GM19238 (cell line): ENCODE measurements at regions not wholly inside any gene's neighbourhood (a gene's known extent, or its start where the extent isn't known, plus 50 kb on each side); places are given as distances from the start of the nearest gene placed in this dataset.
A peak's percentile ranks its signal among the peaks of the same experiment; 100 is the strongest.

Experiments used
- DNase-seq: peaks from one replicate; pipeline ENCODE4 v3.0.0; 2011; ENCODE audit warnings: low spot score; ENCODE audit not compliant: insufficient read length

DNA sequence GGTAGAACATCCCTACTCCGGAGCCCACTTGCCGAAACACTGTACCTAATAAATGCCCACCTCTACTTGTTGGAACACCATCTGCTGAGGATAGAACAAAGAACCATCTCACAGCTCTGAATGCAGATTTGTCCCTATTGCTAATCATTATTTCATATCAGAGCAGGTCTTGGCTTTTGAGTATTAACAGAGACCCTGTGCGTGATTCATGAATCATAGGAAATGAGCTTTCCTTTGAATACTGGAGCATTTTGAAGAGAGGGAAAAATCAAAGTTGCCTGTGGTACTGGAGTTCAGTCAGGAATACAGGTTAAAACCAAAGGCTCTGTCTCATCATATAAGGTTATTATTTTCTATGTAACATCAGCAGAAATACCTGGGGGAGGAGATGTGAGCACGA is 1132.3 kb downstream of the XPNPEP1 start:
- no peak for DNase-seq

DNA sequence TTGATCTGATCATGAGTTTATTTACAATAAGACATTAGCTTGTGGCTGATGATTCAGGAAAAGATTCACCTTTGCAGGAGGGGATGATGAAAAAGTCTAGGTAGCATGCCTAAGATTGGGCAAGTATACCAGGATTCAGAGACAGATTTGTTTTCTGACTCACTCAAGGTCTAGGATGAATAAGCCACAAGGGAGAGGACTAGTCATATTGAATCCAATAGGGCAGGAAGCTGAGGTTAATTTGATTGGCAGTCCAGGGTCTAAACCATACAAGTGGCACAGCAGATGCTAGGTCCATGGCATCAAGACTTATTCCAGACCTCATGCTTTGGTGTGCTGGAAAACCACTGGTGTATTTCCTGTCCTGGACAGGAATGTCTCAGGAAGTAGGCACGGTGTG is 1133.4 kb downstream of the XPNPEP1 start:
- no peak for DNase-seq

DNA sequence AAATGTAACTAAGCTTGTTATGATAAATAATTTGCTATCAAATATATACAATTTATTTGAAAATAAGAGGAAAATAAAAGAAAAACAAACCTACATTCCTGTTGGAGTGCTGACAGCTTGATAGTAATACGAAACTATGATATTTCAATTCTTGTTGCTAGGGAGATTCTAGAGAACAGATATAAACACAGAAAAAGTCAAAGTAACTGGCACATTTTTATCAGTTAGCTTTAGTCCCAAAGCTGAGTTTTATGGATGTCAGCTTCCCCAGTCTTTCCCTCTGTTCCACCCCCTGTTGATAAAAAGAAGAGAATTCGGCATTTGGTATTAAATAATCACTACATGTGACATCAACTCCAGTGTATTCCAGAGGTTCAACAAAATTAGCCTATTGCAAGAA is 1134.0 kb downstream of the XPNPEP1 start:
- DNase-seq, result no peak

DNA sequence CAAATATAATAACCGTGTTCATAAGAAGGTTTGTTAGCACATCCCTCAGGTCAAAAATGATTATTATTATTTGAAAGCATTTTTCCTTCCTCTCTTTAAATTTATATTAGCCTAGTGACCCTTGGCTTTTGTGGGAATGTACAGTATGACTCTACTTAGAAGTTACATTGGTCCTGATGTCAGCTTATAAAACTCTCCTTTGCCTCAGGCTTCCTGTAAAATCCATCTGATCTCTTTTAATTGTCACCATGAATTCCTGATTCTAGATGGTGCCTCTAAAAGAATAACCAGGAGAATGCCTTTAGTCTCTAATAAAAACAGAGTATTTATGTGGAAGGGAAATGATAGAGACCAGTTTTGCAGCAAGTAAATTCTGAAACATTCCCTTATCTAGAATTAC is 1134.4 kb downstream of the XPNPEP1 start:
- DNase-seq, result no peak

DNA sequence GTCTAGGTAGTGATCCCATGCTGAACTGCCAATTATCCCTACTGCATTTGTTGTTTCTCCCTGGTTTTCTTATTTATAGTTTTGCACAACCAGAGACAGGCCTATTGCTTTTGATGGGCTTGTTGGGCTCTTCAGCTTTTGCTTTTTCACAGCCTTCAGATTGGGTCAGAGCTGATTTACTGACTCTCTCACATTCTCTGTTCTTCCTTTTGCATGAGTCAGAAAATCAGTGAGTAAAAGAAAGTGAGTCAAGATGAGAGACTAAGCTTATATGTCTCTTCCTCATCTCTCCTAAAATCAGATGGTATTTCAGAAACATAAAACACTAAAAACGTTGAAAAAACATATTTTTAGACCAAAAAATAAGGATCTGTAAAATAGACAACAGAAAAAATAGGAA is 1135.4 kb downstream of the XPNPEP1 start:
- no peak for DNase-seq

DNA sequence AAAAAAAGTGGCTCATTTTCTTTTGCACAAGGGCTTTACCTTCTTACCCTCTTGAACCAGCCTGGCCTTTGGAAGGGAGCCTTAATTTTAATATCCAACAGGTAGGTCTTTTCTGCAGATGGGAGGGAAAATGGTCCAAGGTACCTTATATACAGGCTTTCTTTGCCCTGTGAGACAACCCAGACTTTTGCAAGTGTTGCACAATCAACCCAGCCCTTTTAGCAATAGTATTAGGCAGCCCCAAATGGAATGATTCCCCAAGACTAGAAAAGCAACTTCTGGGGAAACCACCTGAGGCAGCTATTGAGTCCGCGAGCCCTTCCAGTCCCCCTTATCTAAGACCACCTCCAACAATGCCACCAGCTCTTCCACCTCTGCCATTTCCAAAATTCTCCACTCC is 1138.3 kb downstream of the XPNPEP1 start:
- no peak for DNase-seq

DNA sequence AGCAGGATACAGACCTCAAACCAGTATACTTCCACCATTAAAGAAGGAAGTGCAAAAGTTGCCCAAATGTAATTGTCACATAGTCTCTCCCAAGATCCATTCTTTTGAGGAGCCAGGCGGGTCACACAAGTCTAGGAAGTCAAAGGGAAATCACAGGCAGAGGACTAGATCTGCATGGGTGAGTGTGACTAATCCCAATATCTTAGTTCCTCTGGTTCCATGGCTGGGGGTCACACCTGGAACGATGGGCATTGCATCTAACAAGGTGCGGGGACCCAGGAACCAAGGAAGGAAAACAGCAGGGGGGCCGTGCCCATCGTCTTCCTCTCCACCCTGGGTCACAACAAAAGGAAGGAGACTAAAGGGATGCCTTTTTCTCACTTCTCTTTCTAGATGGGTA is 1138.8 kb downstream of the XPNPEP1 start:
- no peak for DNase-seq

DNA sequence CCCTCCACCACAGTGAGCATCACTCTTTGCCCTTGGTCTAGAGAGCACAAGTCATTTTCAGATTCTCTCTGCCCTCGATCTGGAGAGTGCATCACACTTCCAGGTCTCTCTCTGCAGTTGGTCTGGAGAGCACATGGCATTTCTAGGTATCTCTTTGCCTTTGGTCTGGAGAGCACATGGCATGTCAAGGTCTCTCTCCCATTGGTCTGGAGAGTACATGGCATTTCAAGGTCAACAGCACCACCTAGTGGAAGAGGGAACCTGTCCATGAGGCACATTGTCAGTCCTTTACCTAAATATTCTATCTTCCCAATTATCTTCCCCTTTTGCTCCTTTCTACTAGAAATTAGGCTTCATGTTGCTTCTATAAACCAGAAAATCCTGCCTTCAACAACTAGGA is 1139.4 kb downstream of the XPNPEP1 start:
- DNase-seq, result peak; percentile 2

DNA sequence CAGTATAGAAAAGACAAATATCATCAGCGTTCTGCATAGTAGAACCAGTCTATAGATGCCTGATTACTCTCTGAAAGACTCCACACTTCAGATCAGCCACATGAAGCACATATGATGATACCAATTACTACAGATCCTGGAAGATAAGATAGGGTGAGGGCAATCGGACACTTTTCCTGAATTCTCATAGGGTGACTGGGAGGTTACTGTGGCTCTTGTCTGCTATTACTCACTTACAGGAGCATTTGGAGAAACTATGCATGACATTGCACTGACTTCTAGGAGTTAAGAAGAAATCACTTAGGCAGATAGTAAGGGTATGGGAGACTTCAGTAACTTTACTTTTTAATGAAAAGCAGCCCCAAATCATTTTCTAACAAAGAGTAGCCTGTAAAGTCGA is 1140.9 kb downstream of the XPNPEP1 start:
- DNase-seq, result no peak

DNA sequence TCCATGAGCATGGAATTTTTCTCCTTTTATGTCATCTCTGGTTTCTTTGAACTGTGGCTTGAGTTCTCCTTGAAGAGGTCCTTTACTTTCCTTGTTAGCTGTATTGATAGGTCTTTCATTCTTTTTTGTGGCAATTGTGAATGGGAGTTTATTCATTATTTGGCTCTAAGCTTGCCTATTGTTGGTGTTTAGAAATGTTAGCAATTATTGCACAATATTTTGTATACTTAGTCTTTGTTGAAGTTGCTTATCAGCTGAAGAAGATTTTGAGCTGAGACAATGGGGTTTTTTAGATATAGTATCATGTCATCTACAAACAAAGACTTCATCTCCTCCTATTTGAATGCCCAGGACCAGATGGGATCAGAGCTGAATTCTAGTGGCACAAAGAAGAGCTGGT is 1143.8 kb downstream of the XPNPEP1 start:
- DNase-seq, result no peak

DNA sequence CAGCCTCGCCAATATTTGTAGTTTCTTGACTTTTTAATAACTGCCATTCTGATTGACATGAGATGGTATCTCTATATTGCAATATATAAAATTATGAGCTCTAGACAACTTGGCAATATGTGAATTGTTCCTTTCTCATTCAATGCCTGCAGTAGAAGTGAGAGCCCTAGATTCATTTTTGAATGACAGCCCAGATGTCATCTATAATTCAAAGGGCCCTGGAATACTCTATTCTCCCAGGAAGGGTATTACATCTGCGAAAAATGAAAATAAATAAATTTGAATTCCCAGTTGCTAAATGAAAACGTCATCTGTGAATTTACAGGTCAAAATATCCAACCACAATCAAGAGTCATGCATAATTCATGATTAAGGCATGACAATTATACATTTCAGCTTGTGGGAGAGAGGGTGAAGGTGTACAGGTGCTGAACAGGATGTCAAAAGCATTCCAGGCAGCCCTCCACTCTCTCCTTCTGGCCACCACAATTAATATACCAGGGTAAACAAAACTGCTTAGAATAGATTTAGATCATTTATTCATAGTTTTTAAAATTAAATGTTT is 1147.3 kb downstream of the XPNPEP1 start:
- DNase-seq, result no peak

DNA sequence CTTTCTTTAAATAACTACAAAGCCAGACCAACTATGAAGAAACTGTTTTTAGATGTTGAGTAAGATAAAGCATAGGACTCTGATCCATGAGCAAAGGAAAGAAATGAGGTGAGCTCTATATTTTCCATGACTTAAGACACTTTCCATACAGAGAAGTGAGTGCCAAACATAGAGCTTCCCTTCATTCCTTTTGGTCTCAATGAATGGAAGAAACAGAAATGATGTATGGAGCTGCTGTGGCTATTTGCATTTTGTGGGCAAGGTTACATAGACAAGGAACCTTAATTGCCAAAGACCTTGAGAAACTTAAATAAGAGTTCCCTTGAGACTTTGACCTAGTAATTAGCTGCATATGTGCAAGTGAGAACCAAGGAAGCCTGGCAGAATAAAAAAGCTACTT is 1152.2 kb downstream of the XPNPEP1 start:
- no peak for DNase-seq

DNA sequence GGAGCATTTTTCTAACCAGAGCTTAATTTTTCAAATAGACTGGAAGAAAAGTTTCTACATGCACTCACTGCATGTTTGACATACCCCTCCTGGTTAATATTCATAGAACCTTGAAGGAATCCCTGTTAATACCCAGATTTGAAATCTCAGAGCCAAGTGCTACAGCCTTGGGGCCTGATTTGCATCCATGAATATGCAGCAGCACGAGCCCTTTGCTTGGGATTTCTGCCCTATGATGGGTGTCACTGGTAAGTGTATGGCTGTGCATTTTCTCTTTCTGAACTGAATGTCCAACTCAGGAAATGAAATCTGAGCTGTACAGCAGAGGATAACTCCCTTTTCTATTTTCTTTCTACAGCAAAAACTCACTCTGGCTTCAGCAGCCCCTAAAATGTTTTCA is 1157.5 kb downstream of the XPNPEP1 start:
- DNase-seq, result no peak

DNA sequence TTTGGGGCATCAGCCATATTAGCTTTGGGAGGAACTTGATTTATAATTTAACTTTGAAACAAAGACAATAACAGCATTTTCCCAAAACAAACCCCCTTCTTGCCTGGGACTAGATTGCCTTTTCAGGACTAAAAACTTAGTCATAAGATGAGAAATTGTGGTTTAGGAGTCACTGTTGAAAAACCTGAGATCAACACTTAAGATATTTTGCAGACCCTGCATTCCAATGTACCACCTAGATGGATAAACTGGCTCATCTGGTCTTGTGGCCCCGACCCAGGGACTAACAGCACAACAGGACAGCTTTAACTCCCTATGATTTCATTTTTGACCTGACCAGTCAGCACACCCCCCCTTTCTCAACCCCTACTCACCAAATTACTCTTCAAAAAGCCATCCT is 1165.4 kb downstream of the XPNPEP1 start:
- DNase-seq, result no peak

DNA sequence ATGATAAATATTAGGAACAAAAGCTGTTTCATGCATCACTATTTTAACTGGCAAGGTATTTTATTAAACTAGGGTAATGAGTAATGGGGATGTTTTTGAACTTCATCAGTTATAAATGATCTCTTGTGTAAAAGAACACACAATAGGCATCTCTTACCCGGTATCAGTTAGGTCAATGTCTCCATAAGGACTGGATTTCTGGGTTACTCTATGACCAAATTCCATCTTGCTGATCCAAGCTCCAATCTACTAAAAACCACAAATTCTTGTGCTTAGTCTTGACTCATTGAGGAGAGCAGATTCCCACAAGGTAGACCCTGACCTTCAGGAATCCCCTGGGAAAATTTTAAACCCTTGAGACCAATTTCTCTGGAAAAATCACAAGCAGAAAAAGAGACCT is 1167.7 kb downstream of the XPNPEP1 start:
- no peak for DNase-seq

DNA sequence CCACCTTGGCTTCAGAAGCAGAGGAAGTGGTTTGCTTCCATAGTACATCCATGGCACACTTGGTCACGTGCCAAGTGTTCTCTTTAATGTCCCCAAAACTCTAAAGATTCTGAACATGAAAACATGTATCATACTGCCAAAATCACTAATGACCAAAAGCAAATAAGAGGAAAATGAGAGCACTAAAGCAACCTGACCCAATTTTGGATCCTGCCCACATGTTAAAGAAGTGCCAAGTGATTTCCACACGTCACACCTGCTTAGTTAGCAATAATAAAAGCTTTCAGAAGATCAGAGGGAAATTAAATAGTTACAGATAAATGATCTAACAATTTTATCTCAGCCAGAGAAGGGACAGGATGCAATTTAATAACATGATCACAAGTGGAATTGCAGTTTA is 1170.0 kb downstream of the XPNPEP1 start:
- no peak for DNase-seq

DNA sequence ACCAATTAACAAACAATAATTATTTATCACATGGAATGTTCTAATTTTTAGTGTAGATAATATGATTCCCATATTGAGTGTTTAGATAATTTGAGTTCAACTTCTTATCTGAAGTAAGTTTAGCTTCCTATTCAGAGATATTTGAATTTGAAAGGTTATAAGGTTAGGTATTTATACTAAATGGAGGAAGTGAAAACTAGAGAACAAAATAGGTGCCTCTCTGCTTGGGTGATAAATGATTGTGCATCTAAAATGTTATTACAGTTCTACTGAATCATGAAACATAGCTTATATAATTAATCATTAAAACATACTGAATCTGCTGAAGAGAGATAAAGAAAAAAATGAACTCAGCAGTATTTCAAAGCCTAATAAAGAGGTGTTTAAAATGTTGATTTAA is 1174.3 kb downstream of the XPNPEP1 start:
- DNase-seq, result no peak

DNA sequence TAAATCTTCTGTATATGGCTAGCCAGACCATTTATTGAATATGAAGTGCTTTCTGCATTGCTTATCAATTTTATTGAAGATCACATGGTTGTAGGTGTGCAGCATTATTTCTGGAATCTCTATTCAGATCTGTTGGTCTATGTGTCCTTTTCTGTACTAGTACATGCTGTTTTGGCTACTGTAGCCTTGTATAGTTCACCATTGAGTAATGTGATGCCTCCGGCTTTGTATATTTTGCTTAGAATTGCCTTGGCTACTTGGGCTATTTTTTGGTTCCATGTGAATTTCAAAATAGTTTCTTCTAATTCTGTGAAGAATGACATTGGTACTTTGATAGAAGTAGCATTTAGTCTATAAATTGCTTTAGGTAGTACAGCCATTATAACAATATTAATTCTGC is 1187.2 kb downstream of the XPNPEP1 start:
- no peak for DNase-seq

DNA sequence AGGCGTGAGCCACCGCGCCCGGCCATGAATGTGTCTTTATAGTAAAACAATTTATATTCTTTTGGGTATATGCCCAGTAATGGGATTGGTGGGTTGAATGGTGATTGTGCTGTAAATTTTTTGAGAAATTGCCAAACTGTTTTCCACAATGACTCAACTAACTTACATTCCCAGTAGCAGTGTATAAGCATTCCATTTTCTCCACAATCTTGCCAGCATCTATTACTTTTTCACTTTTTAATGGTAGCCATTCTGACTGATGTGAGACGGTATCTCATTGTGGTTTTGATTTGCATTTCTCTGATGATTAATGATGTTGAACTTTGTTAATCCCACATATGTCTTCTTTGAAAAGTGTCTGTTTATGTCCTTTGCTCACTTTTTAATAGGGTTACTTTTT is 1187.9 kb downstream of the XPNPEP1 start:
- no peak for DNase-seq

DNA sequence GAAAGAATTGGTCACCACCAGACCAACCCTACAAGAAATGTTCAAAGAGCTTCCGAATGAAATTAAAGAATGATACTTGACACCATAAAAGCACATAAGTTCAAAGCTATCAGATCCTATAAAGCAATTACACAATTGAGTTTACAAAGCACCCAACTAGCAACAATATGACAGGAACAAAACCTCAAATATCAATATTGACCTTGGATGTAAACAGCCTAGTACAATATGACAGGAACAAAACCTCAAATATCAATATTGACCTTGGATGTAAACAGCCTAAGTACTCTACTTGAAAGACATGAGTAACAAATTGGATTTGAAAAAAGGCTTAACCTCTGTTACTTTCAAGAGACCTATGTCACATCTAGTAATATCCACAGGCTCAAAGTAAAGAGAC is 1201.4 kb downstream of the XPNPEP1 start:
- no peak for DNase-seq

DNA sequence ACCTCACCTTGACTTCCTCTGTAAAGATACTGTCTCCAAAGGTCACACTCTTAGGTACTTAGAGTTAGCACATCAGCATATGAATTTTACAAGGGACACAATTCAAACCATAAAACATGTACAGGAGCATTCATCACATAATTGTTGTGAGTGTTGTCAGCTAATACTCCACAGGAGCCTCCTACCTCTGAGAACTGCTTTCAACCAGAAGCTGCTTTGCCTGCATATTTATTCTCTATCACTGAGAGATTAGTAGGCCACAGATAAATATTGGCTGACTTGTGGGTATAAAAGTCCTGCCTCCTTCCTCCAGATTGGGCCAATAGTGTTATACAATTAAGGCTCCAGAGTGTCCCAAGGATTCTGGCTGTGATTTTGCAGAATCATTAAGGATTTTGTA is 1207.0 kb downstream of the XPNPEP1 start:
- no peak for DNase-seq

DNA sequence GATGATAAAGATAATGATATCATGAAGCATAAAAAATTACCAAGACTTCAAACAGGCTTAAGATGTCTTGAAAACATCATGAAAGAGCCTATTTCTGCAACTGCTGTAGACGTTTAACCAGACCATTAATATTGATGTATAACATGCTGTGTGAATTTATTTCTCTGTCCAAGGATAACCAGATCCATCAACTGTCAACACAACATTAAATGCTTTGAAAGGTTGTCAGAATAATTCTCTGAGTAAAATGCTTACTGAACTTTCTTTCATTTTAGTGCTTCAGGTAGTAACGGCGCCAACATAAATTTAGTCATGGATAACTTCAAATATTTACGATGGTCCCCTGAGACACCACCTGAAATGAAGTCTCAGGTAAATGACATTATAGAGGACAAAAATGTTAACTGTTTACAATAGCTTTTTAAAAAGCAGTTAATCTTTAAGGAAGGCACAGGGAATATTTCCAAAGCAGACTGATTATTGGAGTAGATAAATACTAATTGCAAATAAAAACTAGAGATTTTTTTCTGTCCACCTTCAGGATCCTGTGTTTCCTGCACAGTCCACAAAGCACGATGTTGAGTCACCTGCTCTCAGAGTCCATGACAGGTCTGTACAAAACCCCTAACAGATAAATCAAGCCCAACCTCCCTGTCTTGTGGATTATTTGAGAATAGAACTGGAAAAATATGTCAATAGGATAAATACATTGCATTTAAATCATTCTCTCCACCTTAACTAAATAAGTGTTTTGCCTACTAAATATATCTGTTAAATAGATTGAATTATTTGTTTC is 1213.2 kb downstream of the XPNPEP1 start:
- no peak for DNase-seq

DNA sequence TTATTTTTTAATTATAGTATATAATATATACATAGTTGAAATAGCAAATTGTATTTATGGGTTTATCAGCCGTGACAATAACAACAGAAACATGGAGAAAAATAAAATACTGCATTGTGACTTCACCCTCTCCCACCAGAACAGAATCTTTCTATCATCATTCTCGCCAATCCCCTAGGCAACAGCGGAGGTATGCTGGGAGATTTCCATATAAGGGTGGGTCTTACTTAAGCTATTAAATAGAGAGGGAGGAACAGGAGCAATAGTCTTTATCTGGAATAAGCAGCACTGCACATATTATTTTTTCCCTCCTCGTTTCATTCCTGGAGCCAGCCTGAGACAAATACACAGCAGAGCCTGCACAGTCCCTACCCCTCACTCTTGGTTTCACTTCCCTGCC is 1214.9 kb downstream of the XPNPEP1 start:
- DNase-seq, result no peak
